ENCODE measurements at regions not wholly inside any gene's neighbourhood (a gene's known extent, or its start where the extent isn't known, plus 50 kb on each side); places are given as distances from the start of the nearest gene placed in this dataset.

GRCh38 chr2:59693231-59693959 lies 860.1 kb downstream of the BCL11A start:
- no peak for TF ChIP-seq CTCF (IDR thresholded peaks at IDR 0.05)
- Histone ChIP-seq H3K4me3 (no peak overlapping the region), H3K27ac (no peak overlapping the region), H3K36me3 (no peaks in the 10 kb centered on the region), H3K4me1 (ENCODE audit: control insufficient read depth in 1 of 2, low read depth in 2 of 2) (no peaks in the 10 kb centered on the region), H3K27me3 (replicated peaks; ENCODE audit: insufficient read depth) (no peaks in the 10 kb centered on the region), H3K9me3 (peaks cover 3% of the 10 kb centered on the region)
- no peak for DNase-seq (ENCODE audit: low spot score)
- ATAC-seq (ENCODE audit: insufficient number of reproducible peaks, low FRiP score, low read depth), result no peak

- no peak overlapping the region for H3K27ac ChIP-seq
- ATAC-seq (ENCODE audit: insufficient number of reproducible peaks, low FRiP score, low read depth) (no peak), DNase-seq (ENCODE audit: low spot score) (no peak)
- no peak for TF ChIP-seq CTCF (IDR thresholded peaks at IDR 0.05)
- H3K4me3 ChIP-seq, result no peak overlapping the region
- H3K36me3 ChIP-seq, result no peaks in the 10 kb centered on the region
- no peaks in the 10 kb centered on the region for H3K27me3 ChIP-seq (replicated peaks; ENCODE audit: insufficient read depth)
- H3K9me3 ChIP-seq, result peaks cover 3% of the 10 kb centered on the region
- H3K4me1 ChIP-seq (ENCODE audit: control insufficient read depth in 1 of 2, low read depth in 2 of 2), result no peaks in the 10 kb centered on the region
These were observed 861.8 kb downstream of the BCL11A start for GRCh38 chr2:59691518-59692190.

- Histone ChIP-seq H3K4me3 (no peak overlapping the region), H3K36me3 (no peaks in the 10 kb centered on the region), H3K27me3 (replicated peaks; ENCODE audit: insufficient read depth) (no peaks in the 10 kb centered on the region), H3K9me3 (peaks cover 3% of the 10 kb centered on the region), H3K4me1 (ENCODE audit: control insufficient read depth in 1 of 2, low read depth in 2 of 2) (no peaks in the 10 kb centered on the region), H3K27ac (no peak overlapping the region)
- ATAC-seq (ENCODE audit: insufficient number of reproducible peaks, low FRiP score, low read depth), result no peak
- no peak for TF ChIP-seq CTCF (IDR thresholded peaks at IDR 0.05)
- DNase-seq (ENCODE audit: low spot score), result no peak
These were observed 862.6 kb downstream of the BCL11A start for GRCh38 chr2:59690849-59691248.

- no peak for ATAC-seq (ENCODE audit: insufficient number of reproducible peaks, low FRiP score, low read depth)
- no peak for TF ChIP-seq CTCF (IDR thresholded peaks at IDR 0.05)
- Histone ChIP-seq H3K27ac (no peak overlapping the region), H3K36me3 (no peaks in the 10 kb centered on the region), H3K27me3 (replicated peaks; ENCODE audit: insufficient read depth) (no peaks in the 10 kb centered on the region), H3K4me3 (no peak overlapping the region), H3K4me1 (ENCODE audit: control insufficient read depth in 1 of 2, low read depth in 2 of 2) (no peaks in the 10 kb centered on the region), H3K9me3 (no peaks in the 10 kb centered on the region)
- DNase-seq (ENCODE audit: low spot score), result no peak
These were observed 868.7 kb downstream of the BCL11A start for GRCh38 chr2:59684771-59685166.

- no peak overlapping the region for H3K4me3 ChIP-seq
- H3K27me3 ChIP-seq (replicated peaks; ENCODE audit: insufficient read depth), result no peaks in the 10 kb centered on the region
- no peaks in the 10 kb centered on the region for H3K9me3 ChIP-seq
- ATAC-seq (ENCODE audit: insufficient number of reproducible peaks, low FRiP score, low read depth), result no peak
- no peak for DNase-seq (ENCODE audit: low spot score)
- no peak for TF ChIP-seq CTCF (IDR thresholded peaks at IDR 0.05)
- H3K27ac ChIP-seq, result no peak overlapping the region
- H3K36me3 ChIP-seq, result no peaks in the 10 kb centered on the region
- no peaks in the 10 kb centered on the region for H3K4me1 ChIP-seq (ENCODE audit: control insufficient read depth in 1 of 2, low read depth in 2 of 2)
These were observed 869.2 kb downstream of the BCL11A start for GRCh38 chr2:59684116-59684770.
